ENCODE measurements at regions not wholly inside any gene's neighbourhood (a gene's known extent, or its start where the extent isn't known, plus 50 kb on each side); places are given as distances from the start of the nearest gene placed in this dataset.

GRCh38 chr13:110034031-110034549, 247.7 kb upstream of the IRS2 start:
- no peaks in the 10 kb centered on the region for H3K79me2 ChIP-seq (ENCODE audit: insufficient read depth)
- no peak overlapping the region for H2AFZ ChIP-seq (ENCODE audit: low read depth)
- no peaks in the 10 kb centered on the region for H3K27me3 ChIP-seq (ENCODE audit: insufficient read depth)
- no peaks in the 10 kb centered on the region for H3K36me3 ChIP-seq (replicated peaks in 1 of 2; ENCODE audit: control insufficient read depth in 1 of 2, insufficient read depth in 2 of 2, low read length in 1 of 2)
- H3K9me2 ChIP-seq = no peaks in the 10 kb centered on the region
- peaks cover 0 to 3% of the 10 kb centered on the region in 2 experiments; a peak in 2 of 4 replicates for H3K4me1 ChIP-seq (ENCODE audit: control insufficient read depth in 1 of 2, insufficient read depth in 2 of 2, low read depth in 1 of 2, low read length in 1 of 2)
- H3K4me2 ChIP-seq = no peak overlapping the region
- ChIA-PET POLR2A (no interaction called here), CTCF (no interaction called here)
- H3K9me3 ChIP-seq = no peaks in the 10 kb centered on the region
- no peak for TF ChIP-seq SIN3A (IDR thresholded peaks at IDR 0.05; ENCODE audit: borderline replicate concordance, low read depth, low read length)
- TF ChIP-seq REST (IDR thresholded peaks at IDR 0.05; ENCODE audit: low read depth, low read length) = no peak
- TF ChIP-seq CHD2 (IDR thresholded peaks at IDR 0.05; ENCODE audit: low read length, partially characterized antibody) = no peak
- no peak for TF ChIP-seq ZBTB33 (IDR thresholded peaks at IDR 0.05; ENCODE audit: borderline replicate concordance, low read depth)
- no peak for TF ChIP-seq GABPA (IDR thresholded peaks at IDR 0.05; ENCODE audit: low read depth)
- no peaks in the 10 kb centered on the region for H4K20me1 ChIP-seq (ENCODE audit: insufficient read depth)
- no peak for DNase-seq
- no peak overlapping the region for H3K9ac ChIP-seq
- no peak overlapping the region for H3K27ac ChIP-seq (ENCODE audit: low read depth in 2 of 2, low read length in 1 of 2)
- H3K4me3 ChIP-seq (ENCODE audit: low read depth in 2 of 2, low read length in 1 of 2) = no peak overlapping the region
- no peaks in the 10 kb centered on the region for H3F3A ChIP-seq (replicated peaks; ENCODE audit: insufficient read depth)
- 83% methylated on average over 4 of the region's 4 CpGs for WGBS (ENCODE audit: low lambda C conversion rate)

GRCh38 chr13:110032969-110033368, 246.6 kb upstream of the IRS2 start:
- Histone ChIP-seq H3K9ac (no peak overlapping the region), H3F3A (replicated peaks; ENCODE audit: insufficient read depth) (no peaks in the 10 kb centered on the region), H4K20me1 (ENCODE audit: insufficient read depth) (no peaks in the 10 kb centered on the region), H3K36me3 (replicated peaks in 1 of 2; ENCODE audit: control insufficient read depth in 1 of 2, insufficient read depth in 2 of 2, low read length in 1 of 2) (no peaks in the 10 kb centered on the region), H3K27me3 (ENCODE audit: insufficient read depth) (no peaks in the 10 kb centered on the region), H2AFZ (ENCODE audit: low read depth) (no peak overlapping the region), H3K4me3 (ENCODE audit: low read depth in 2 of 2, low read length in 1 of 2) (no peak overlapping the region), H3K9me3 (no peaks in the 10 kb centered on the region), H3K4me2 (no peak overlapping the region), H3K79me2 (ENCODE audit: insufficient read depth) (no peaks in the 10 kb centered on the region), H3K4me1 (ENCODE audit: control insufficient read depth in 1 of 2, insufficient read depth in 2 of 2, low read depth in 1 of 2, low read length in 1 of 2) (peaks cover 0 to 9% of the 10 kb centered on the region in 2 experiments; a peak in 2 of 4 replicates), H3K27ac (ENCODE audit: low read depth in 2 of 2, low read length in 1 of 2) (no peak overlapping the region), H3K9me2 (no peaks in the 10 kb centered on the region)
- TF ChIP-seq YY1 (IDR thresholded peaks at IDR 0.05; ENCODE audit: low read depth) (no peak), MEF2A (IDR thresholded peaks at IDR 0.05; ENCODE audit: borderline replicate concordance, low read depth) (no peak), RFX5 (IDR thresholded peaks at IDR 0.05; ENCODE audit: low read length) (no peak), NFIC (IDR thresholded peaks at IDR 0.05; ENCODE audit: borderline replicate concordance) (no peak), NRF1 (IDR thresholded peaks at IDR 0.05; ENCODE audit: low read depth, low read length) (no peak), MXI1 (IDR thresholded peaks at IDR 0.05; ENCODE audit: low read depth, low read length) (no peak), RXRA (IDR thresholded peaks at IDR 0.05; ENCODE audit: borderline replicate concordance, low read depth) (no peak), EP300 (IDR thresholded peaks at IDR 0.05; ENCODE audit: borderline replicate concordance in 1 of 2, low read depth in 1 of 2, low read length in 1 of 2) (no peak), SIN3A (IDR thresholded peaks at IDR 0.05; ENCODE audit: borderline replicate concordance, low read depth, low read length) (no peak), RAD21 (IDR thresholded peaks at IDR 0.05; ENCODE audit: low read length) (no peak), JUND (IDR thresholded peaks at IDR 0.05) (no peak), CHD2 (IDR thresholded peaks at IDR 0.05; ENCODE audit: low read length, partially characterized antibody) (no peak), USF1 (IDR thresholded peaks at IDR 0.05; ENCODE audit: borderline replicate concordance, low read depth) (no peak)
- WGBS (ENCODE audit: low lambda C conversion rate) = 66% methylated on average over 5 of the region's 5 CpGs
- ChIA-PET POLR2A (no interaction called here), CTCF (interaction anchor here (1.0 kb wide), 1 partner anchor 12 kb away, joined by 5 read pairs; no protein-coding TSS in a partner anchor)
- no peak for DNase-seq
